GM23338 (cell line): ENCODE measurements at regions not wholly inside any gene's neighbourhood (a gene's known extent, or its start where the extent isn't known, plus 50 kb on each side); places are given as distances from the start of the nearest gene placed in this dataset.

ENCODE experiments used
- ATAC-seq: fragments of 200-7000 bp; cut with Tn5 transposase; 3 replicates; pipeline ENCODE4 v1.9.1; 2020
- DNase-seq: peaks from one replicate; pipeline ENCODE4 v3.0.0-alpha.2; 2015; ENCODE audit warnings: low spot score
- H2AFZ ChIP-seq: fragments of 200-600 bp; sonication (generic); 2 replicates; pipeline ENCODE4 v1.8.0; 2016; ENCODE audit warnings: antibody characterized with exemption, mild to moderate bottlenecking, moderate library complexity
- H3F3A ChIP-seq: fragments of 200-600 bp; sonication (generic); replicated peaks from 2 replicates; pipeline ENCODE4 v1.8.0; 2017; ENCODE audit warnings: antibody characterized with exemption, mixed run types, low read depth
- H3K27ac ChIP-seq: fragments of 200-600 bp; sonication (generic); 2 replicates; pipeline ENCODE4 v1.6.1; 2016; ENCODE audit warnings: low read depth
- H3K27me3 ChIP-seq: fragments of 200-600 bp; sonication (generic); 2 replicates; pipeline ENCODE4 v1.8.0; 2016; ENCODE audit warnings: mild to moderate bottlenecking, mixed run types, moderate library complexity; ENCODE audit not compliant: insufficient read depth
- H3K36me3 ChIP-seq: fragments of 200-600 bp; sonication (generic); 2 replicates; pipeline ENCODE4 v1.8.0; 2016; ENCODE audit warnings: mild to moderate bottlenecking; ENCODE audit not compliant: insufficient read depth
- H3K4me1 ChIP-seq: fragments of 200-600 bp; sonication (generic); 2 replicates; pipeline ENCODE4 v1.8.0; 2016; ENCODE audit warnings: mild to moderate bottlenecking, moderate library complexity; ENCODE audit not compliant: insufficient read depth
- H3K4me2 ChIP-seq: fragments of 200-600 bp; sonication (generic); 2 replicates; pipeline ENCODE4 v1.7.1; 2017; ENCODE audit warnings: mixed run types
- H3K4me3 ChIP-seq: fragments of 200-600 bp; sonication (generic); 2 replicates; pipeline ENCODE4 v1.6.1; 2016; ENCODE audit warnings: mixed run types
- H3K79me2 ChIP-seq: fragments of 200-600 bp; sonication (generic); replicated peaks from 2 replicates; pipeline ENCODE4 v1.8.0; 2017; ENCODE audit warnings: mild to moderate bottlenecking; ENCODE audit not compliant: insufficient read depth
- H3K9me2 ChIP-seq: fragments of 200-600 bp; sonication (generic); 2 replicates; pipeline ENCODE4 v1.8.0; 2017; ENCODE audit not compliant: insufficient read depth
- H4K20me1 ChIP-seq: fragments of 200-600 bp; sonication (generic); replicated peaks from 2 replicates; pipeline ENCODE4 v1.8.0; 2017; ENCODE audit warnings: mild to moderate bottlenecking; ENCODE audit not compliant: insufficient read depth
- H3K27ac Mint-ChIP-seq: 2 replicates; pipeline ENCODE4 v1.8.0; 2020; ENCODE audit warnings: inconsistent platforms, mild to moderate bottlenecking, moderate library complexity, mixed read lengths
- H3K27me3 Mint-ChIP-seq: 3 replicates; pipeline ENCODE4 v1.8.0; 2022; ENCODE audit warnings: low read depth, mild to moderate bottlenecking, moderate library complexity, mixed read lengths, inconsistent platforms; ENCODE audit not compliant: insufficient read depth, poor library complexity
- H3K36me3 Mint-ChIP-seq: 3 replicates; pipeline ENCODE4 v1.8.0; 2021; ENCODE audit warnings: low read depth, mild to moderate bottlenecking, inconsistent platforms, moderate library complexity, mixed read lengths
- H3K4me1 Mint-ChIP-seq: 3 replicates; pipeline ENCODE4 v1.8.0; 2020; ENCODE audit warnings: mild to moderate bottlenecking, inconsistent platforms, mixed read lengths
- H3K4me3 Mint-ChIP-seq: 3 replicates; pipeline ENCODE4 v1.8.0; 2021; ENCODE audit warnings: moderate library complexity, mild to moderate bottlenecking, inconsistent platforms, mixed read lengths
- H3K9me3 Mint-ChIP-seq: 3 replicates; pipeline ENCODE4 v1.8.0; 2020; ENCODE audit warnings: moderate library complexity, mild to moderate bottlenecking, inconsistent platforms, mixed read lengths
- CREB1 ChIP-seq: fragments of 250-450 bp; sonication (Bioruptor Pico); IDR thresholded peaks from 2 replicates; pipeline ENCODE4 v1.5.0; 2020; ENCODE audit warnings: low read depth, mild to moderate bottlenecking, moderate library complexity
- CTCF ChIP-seq, 2 experiments: fragments of 200-600 bp in 1 of 2; sonication (generic) in 1 of 2; conservative IDR thresholded peaks; 2 replicates each; pipeline versions ENCODE4 v1.5.1 to v1.6.1; 2016 to 2017; ENCODE audit warnings: antibody characterized with exemption in 2 of 2, low read depth in 2 of 2, mild to moderate bottlenecking in 2 of 2, moderate library complexity in 1 of 2
- ETS1 ChIP-seq: IDR thresholded peaks from 2 replicates; pipeline ENCODE4 v1.6.1; 2016; ENCODE audit warnings: antibody characterized with exemption
- EZH2 ChIP-seq: fragments of 200-600 bp; sonication (generic); IDR thresholded peaks from one replicate; pipeline ENCODE4 v1.8.0; 2017; ENCODE audit warnings: antibody characterized with exemption, mild to moderate bottlenecking, low read depth; ENCODE audit not compliant: unreplicated experiment
- EZH2phosphoT487 ChIP-seq: fragments of 200-600 bp; sonication (generic); IDR thresholded peaks from one replicate; pipeline ENCODE4 v1.8.1; 2018; ENCODE audit warnings: antibody characterized with exemption; ENCODE audit not compliant: unreplicated experiment
- JUNB ChIP-seq: IDR thresholded peaks from one replicate; pipeline ENCODE4 v1.6.1; 2016; ENCODE audit warnings: antibody characterized with exemption; ENCODE audit not compliant: unreplicated experiment
- NANOG ChIP-seq: IDR thresholded peaks from 2 replicates; pipeline ENCODE4 v1.6.1; 2016; ENCODE audit warnings: antibody characterized with exemption, borderline replicate concordance
- POLR2AphosphoS5 ChIP-seq: IDR thresholded peaks from 2 replicates; pipeline ENCODE4 v1.6.1; 2016; ENCODE audit warnings: antibody characterized with exemption, low read depth
- REST ChIP-seq: IDR thresholded peaks from one replicate; pipeline ENCODE4 v1.6.1; 2018; ENCODE audit warnings: antibody characterized with exemption; ENCODE audit not compliant: unreplicated experiment
- STAT1 ChIP-seq: IDR thresholded peaks from one replicate; pipeline ENCODE4 v1.6.1; 2016; ENCODE audit warnings: antibody characterized with exemption; ENCODE audit not compliant: unreplicated experiment
- ZNF114 ChIP-seq: fragments of 250-450 bp; sonication (Bioruptor Pico); IDR thresholded peaks from 2 replicates; pipeline ENCODE4 v1.5.0; 2020; ENCODE audit warnings: mild to moderate bottlenecking, moderate library complexity
- ZNF331 ChIP-seq: fragments of 250-450 bp; sonication (Bioruptor Pico); IDR thresholded peaks from 2 replicates; pipeline ENCODE4 v1.5.0; 2020; ENCODE audit warnings: low read depth, mild to moderate bottlenecking, moderate library complexity
- ZNF462 ChIP-seq: fragments of 250-450 bp; sonication (Bioruptor Pico); IDR thresholded peaks from 2 replicates; pipeline ENCODE4 v1.5.0; 2020; ENCODE audit warnings: mild to moderate bottlenecking, moderate library complexity

GRCh38 chr7:109226699-109227098 is 657.0 kb downstream of the DNAJB9 start:
- ATAC-seq (no peak), DNase-seq (no peak)
- H3K4me1 ChIP-seq = peaks cover 7% of the 10 kb centered on the region; the same call in 1 of the 2 replicates
- H2AFZ ChIP-seq = no peak overlapping the region
- H3K4me2 ChIP-seq = no peak overlapping the region
- Mint-ChIP-seq H3K4me3 (no peak overlapping the region), H3K36me3 (peaks cover 9% of the 10 kb centered on the region; the same call in 2 of the 3 replicates), H3K4me1 (peaks cover 12% of the 10 kb centered on the region; the same call in 2 of the 3 replicates), H3K27ac (no peak overlapping the region), H3K9me3 (peaks cover 10% of the 10 kb centered on the region), H3K27me3 (no peaks in the 10 kb centered on the region)
- no peaks in the 10 kb centered on the region for H4K20me1 ChIP-seq
- no peaks in the 10 kb centered on the region for H3F3A ChIP-seq
- no peaks in the 10 kb centered on the region for H3K27me3 ChIP-seq
- H3K36me3 ChIP-seq = no peaks in the 10 kb centered on the region
- no peak for TF ChIP-seq EZH2phosphoT487
- no peak for TF ChIP-seq ETS1
- TF ChIP-seq EZH2 = no peak
- TF ChIP-seq CREB1 (CRISPR knock-in tag) = no peak
- TF ChIP-seq ZNF331 (CRISPR knock-in tag) = no peak
- no peak for TF ChIP-seq JUNB
- TF ChIP-seq STAT1 = no peak
- no peak for TF ChIP-seq POLR2AphosphoS5
- TF ChIP-seq ZNF114 = no peak
- no peak for TF ChIP-seq ZNF462 (CRISPR knock-in tag)
- TF ChIP-seq CTCF (conservative IDR thresholded peaks at IDR 0.05; ENCODE audit: low read depth in 2 of 2) = no peak
- no peak for TF ChIP-seq REST
- no peak for TF ChIP-seq NANOG
- H3K4me3 ChIP-seq = no peak overlapping the region
- no peaks in the 10 kb centered on the region for H3K79me2 ChIP-seq
- H3K9me2 ChIP-seq = no peaks in the 10 kb centered on the region
- no peak overlapping the region for H3K27ac ChIP-seq
